Activated CD8-positive, alpha-beta T cell treated with anti-CD3 and anti-CD28 coated beads for 36 hours (primary cell): ENCODE measurements at regions not wholly inside any gene's neighbourhood (a gene's known extent, or its start where the extent isn't known, plus 50 kb on each side); places are given as distances from the start of the nearest gene placed in this dataset.

ENCODE experiments used
- ATAC-seq: fragments of 200-7000 bp; cut with Tn5 transposase; one replicate; pipeline ENCODE4 v1.10.0; 2021; ENCODE audit warnings: mild to moderate bottlenecking, moderate library complexity
- CTCF ChIA-PET: fragments of 350-600 bp; sonication (Branson Sonifier 250); formaldehyde crosslinking; loops from one replicate; lab custom pipeline; 2021; ENCODE audit warnings: antibody characterized with exemption; lab: Charles Lee
- POLR2A ChIA-PET: fragments of 350-600 bp; sonication (Branson Sonifier 250); formaldehyde crosslinking; loops from one replicate; lab custom pipeline; 2021; ENCODE audit warnings: antibody characterized with exemption; lab: Charles Lee
- DNase-seq: peaks from one replicate; pipeline ENCODE4 v3.0.0-alpha.2; 2020
- H3K27ac Mint-ChIP-seq: one replicate; pipeline ENCODE4 v1.8.0; 2021; ENCODE audit warnings: mild to moderate bottlenecking, mixed read lengths
- H3K27me3 Mint-ChIP-seq: one replicate; pipeline ENCODE4 v1.8.0; 2021; ENCODE audit warnings: mixed read lengths
- H3K36me3 Mint-ChIP-seq: one replicate; pipeline ENCODE4 v1.8.0; 2021; ENCODE audit warnings: low read depth, mixed read lengths
- H3K4me1 Mint-ChIP-seq: one replicate; pipeline ENCODE4 v1.8.0; 2021; ENCODE audit warnings: low read depth, mixed read lengths
- H3K4me3 Mint-ChIP-seq: one replicate; pipeline ENCODE4 v1.8.0; 2021; ENCODE audit warnings: mild to moderate bottlenecking, moderate library complexity, mixed read lengths
- H3K9me3 Mint-ChIP-seq: one replicate; pipeline ENCODE4 v1.8.0; 2021; ENCODE audit warnings: mixed read lengths
- CTCF ChIP-seq: fragments of 200-600 bp; IDR thresholded peaks from one replicate; pipeline ENCODE4 v1.8.0; 2022; ENCODE audit warnings: antibody characterized with exemption, mild to moderate bottlenecking
- intact Hi-C: fragments of 100-400 bp; cut with micrococcal nuclease; formaldehyde crosslinking; loops from one replicate; pipeline ENCODE4 v1.10.0; 2022

- Mint-ChIP-seq H3K9me3 (no peaks in the 10 kb centered on the region), H3K27ac (no peak overlapping the region), H3K36me3 (no peaks in the 10 kb centered on the region), H3K4me3 (no peak overlapping the region), H3K27me3 (no peaks in the 10 kb centered on the region), H3K4me1 (no peaks in the 10 kb centered on the region)
- ChIA-PET CTCF (no interaction called here), POLR2A (no interaction called here)
- no peak for TF ChIP-seq CTCF
- ATAC-seq (no peak), DNase-seq (no peak)
- intact Hi-C loops = no loop called here
Measured at GRCh38 chr4:164423819-164424218, 330.1 kb upstream of the SMIM31 start.

- Mint-ChIP-seq H3K27me3 (no peaks in the 10 kb centered on the region), H3K36me3 (no peaks in the 10 kb centered on the region), H3K27ac (no peak overlapping the region), H3K4me3 (no peak overlapping the region), H3K9me3 (no peaks in the 10 kb centered on the region), H3K4me1 (no peaks in the 10 kb centered on the region)
- ATAC-seq = no peak
- ChIA-PET POLR2A (no interaction called here), CTCF (no interaction called here)
- intact Hi-C loops = no loop called here
- no peak for TF ChIP-seq CTCF
- no peak for DNase-seq
Measured at GRCh38 chr4:164424846-164425245, 329.1 kb upstream of the SMIM31 start.

- intact Hi-C loops = no loop called here
- no peak overlapping the region for H3K4me3 Mint-ChIP-seq
- ATAC-seq = no peak
Measured at GRCh38 chr4:164428561-164428960, 325.4 kb upstream of the SMIM31 start.

GRCh38 chr4:164438321-164438720 is 315.6 kb upstream of the SMIM31 start:
- Mint-ChIP-seq H3K4me3 (no peak overlapping the region), H3K4me1 (no peaks in the 10 kb centered on the region), H3K27ac (no peak overlapping the region), H3K36me3 (no peaks in the 10 kb centered on the region), H3K9me3 (no peaks in the 10 kb centered on the region), H3K27me3 (no peaks in the 10 kb centered on the region)
- no peak for TF ChIP-seq CTCF
- CTCF ChIA-PET = no interaction called here
- POLR2A ChIA-PET = no interaction called here
- DNase-seq (no peak), ATAC-seq (no peak)
- intact Hi-C loops = no loop called here

More at GRCh38 chr4:164428561-164428960, 325.4 kb upstream of the SMIM31 start:
- no peak for TF ChIP-seq CTCF
- no peak overlapping the region for H3K27ac Mint-ChIP-seq
- H3K36me3 Mint-ChIP-seq = no peaks in the 10 kb centered on the region
- POLR2A ChIA-PET = no interaction called here
- CTCF ChIA-PET = no interaction called here
- no peaks in the 10 kb centered on the region for H3K9me3 Mint-ChIP-seq
- H3K27me3 Mint-ChIP-seq = no peaks in the 10 kb centered on the region
- no peak for DNase-seq
- H3K4me1 Mint-ChIP-seq = no peaks in the 10 kb centered on the region

GRCh38 chr4:164439037-164439436 is 314.9 kb upstream of the SMIM31 start:
- intact Hi-C loops = no loop called here
- Mint-ChIP-seq H3K4me1 (no peaks in the 10 kb centered on the region), H3K9me3 (no peaks in the 10 kb centered on the region), H3K36me3 (no peaks in the 10 kb centered on the region), H3K4me3 (no peak overlapping the region), H3K27ac (no peak overlapping the region), H3K27me3 (no peaks in the 10 kb centered on the region)
- DNase-seq (no peak), ATAC-seq (no peak)
- ChIA-PET POLR2A (no interaction called here), CTCF (no interaction called here)
- TF ChIP-seq CTCF = no peak
